ENCODE measurements at regions not wholly inside any gene's neighbourhood (a gene's known extent, or its start where the extent isn't known, plus 50 kb on each side); places are given as distances from the start of the nearest gene placed in this dataset.

DNA sequence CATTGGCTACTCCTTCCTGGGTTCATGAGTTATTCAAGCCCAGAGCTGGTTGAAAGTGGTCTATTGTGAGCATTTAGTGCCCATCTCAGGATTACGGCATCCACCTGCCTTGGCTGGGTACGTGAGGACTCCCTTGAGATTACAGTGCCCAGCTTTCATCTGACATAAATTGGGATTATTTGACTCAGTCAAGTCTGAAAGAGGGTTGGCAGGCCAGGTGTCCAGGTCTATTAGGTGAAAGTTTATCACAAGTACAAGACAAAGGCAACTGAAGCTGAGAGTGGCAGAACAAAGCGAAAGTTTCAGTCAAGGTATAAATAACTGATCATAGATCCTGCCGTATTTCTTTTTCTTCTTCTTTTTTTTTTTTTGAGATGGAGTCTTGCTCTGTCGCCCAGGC is 84.6 kb upstream of the ATF7IP start:
- DNase-seq: no peak

DNA sequence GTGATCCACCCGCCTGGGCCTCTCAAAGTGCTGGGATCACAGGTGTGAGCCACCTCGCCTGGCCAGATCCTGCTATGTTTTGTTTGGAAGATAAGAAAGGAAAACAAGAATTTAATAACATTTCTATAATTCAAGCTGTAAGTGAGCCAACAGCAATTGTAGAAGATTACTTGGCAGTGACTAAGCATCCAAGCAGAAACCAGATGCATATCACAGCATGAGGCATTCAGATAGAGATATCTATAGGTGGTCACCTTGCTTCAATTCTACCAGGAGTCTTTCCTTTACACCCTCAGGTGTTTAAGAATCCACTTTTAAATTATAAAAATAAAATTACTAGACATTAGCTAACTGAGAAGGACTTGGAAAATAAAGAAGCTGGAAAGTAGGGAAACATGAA is 83.9 kb upstream of the ATF7IP start:
- DNase-seq: no peak

DNA sequence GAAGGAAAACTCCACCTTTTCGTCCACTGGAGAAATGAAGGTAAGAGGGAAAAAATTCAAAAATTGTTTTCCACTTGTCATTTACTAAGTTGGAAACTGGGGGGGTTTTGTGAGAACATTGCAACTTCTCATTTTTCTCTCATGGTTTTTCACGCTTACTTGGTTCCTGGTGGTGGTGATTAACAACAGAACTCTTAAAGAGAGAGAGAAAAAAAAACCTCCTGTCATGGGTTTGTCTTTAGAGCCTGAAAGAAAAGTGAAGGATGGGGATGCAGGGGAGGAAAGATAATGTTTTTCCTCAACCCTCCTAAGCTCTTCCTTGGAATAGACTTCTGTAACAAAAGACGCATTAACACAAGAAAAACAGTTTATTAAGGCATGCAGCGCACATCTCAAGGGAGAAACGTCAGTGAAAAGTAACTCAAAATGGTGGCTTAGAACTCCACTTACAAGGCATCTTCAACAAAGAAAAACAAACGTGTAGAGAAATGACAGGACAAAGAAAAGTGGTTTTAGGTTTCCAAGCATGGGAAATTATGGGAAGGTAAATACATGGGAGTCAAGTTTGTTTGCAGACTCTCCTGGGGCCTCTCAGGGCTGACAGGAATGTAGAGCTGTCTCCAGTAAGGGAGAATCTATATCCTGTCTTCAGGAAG is 81.9 kb upstream of the ATF7IP start:
- peak in 1 of 4 experiments; percentile 17 for DNase-seq

DNA sequence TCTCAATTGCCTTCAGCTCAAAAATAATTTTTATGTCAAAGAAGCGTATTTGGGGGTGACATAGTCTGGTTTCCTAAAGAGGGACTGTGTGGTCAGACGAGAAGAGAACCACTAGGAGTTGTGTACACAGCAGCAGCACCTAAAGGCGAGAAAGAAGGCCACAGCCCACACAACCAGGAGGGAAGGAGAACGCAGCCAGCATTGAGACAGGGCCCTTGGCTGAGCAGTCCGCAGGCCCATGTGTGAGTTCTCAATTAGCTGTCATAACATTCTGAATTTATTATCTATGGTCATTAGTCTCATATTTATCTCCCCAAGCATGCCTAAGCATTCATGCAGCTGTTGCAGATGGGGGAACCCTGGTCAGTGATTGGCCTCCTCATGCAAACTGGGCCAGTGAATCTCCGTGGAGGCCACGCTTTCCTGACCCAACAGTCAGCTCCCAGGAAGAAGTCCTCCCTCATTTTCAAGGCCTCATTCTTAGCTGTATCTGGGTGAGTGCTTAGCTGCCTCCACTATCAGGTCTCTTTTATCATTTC is 81.2 kb upstream of the ATF7IP start:
- no peak for DNase-seq

GRCh38 chr12:14289601-14290000 is 75.9 kb upstream of the ATF7IP start:
- DNase-seq: peak in 1 of 4 experiments; percentile 27

DNA sequence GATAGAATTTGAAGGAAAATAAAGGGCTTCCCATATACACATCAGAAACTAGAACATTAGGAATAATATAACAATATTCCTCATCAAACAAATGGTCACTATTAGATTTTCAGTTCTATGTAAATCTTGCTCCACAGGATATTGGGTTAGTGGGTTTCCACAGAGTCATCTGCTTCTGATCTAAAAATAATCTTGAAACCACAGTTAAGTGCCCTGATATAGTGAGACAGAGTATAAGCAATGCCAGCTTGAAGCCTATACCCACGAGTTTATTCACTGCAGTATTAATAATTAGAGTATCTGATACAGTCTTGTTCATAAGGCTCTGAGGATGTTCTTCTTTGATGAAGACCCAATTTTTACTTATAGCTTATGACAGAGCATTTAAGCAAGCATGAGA is 74.5 kb upstream of the ATF7IP start:
- DNase-seq: peak in 1 of 4 experiments; percentile 4

- peak in 3 of 4 experiments; percentile 13 to 50 (median 23) for DNase-seq
These were observed 61.8 kb upstream of the ATF7IP start for GRCh38 chr12:14303661-14304155.

- peak in 1 of 4 experiments; percentile 10 for DNase-seq
These were observed 58.5 kb upstream of the ATF7IP start for GRCh38 chr12:14307004-14307403.

DNA sequence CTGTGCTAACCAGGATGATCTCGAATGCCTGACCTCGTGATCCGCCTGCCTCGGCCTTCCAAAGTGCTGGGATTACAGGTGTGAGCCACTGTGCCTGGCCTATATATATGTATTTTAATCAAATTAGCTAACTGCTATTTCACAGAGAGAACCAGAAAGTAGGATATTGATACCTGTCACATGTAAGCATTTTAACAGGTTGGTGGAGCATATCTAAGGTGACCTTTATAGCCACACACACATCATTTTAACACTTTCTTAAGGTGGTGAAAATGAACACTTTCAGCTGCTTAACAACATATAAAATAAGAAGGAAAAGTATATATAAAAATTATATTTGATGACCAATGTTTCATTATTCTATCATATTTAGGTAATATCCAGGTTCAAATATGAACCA is 57.0 kb upstream of the ATF7IP start:
- no peak for DNase-seq

DNA sequence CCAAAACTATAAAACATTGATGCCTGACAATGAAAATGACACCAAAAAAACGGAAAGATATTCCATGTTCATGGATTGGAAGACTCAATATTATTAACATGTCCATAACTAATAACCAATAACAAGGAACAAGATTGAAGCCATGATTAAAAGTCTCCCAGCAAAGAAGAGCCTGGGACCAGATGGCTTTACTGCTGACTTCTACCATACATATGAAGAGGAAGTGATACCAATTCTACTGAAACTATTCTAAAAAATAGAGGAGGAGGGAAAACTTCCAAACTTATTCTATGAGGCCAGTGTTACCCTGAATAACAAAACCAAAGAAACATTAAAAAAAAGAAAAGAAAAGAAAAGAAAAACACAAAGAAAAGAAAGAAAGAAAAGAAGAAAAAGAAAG is 54.6 kb upstream of the ATF7IP start:
- DNase-seq: peak in 3 of 4 experiments; percentile 12 to 44 (median 40)

DNA sequence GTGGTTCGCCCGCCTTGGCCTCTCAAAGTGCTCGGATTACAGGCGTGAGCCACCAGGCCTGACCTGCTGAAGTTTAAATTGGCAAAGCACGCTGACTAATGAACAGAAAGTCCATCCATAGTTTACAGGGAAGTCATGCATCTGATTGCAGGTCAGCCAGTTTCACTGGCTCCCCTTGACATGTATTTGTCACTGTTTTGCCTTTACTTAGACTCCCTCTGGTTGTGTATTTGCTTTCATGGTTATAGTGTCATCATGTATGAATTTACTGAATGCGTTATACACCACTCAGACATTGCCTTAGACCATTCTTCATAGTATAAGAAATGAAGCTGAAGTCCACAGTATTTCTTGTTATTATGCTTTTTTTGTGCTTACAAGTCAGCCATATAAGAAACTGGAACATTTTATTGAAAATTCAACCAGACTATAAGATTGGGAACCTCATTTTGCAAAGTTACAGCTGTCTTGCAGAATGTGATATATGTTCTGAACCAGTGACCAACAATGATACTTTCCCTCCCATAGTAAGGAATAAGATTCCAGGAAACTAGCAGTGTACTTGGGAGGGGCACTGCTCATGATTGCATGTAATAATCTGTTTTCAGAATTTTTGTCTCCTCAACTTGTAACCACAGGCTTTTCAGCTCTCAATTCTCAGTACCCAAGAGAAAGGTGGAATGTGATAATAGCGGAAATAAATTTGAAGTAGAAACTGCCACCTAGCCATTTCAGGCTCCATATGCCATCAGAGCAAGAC is 51.9 kb upstream of the ATF7IP start:
- DNase-seq: no peak

- peak; percentile 58 to 85 (median 72) for DNase-seq
These were observed 50.7 kb upstream of the ATF7IP start for GRCh38 chr12:14314801-14315200.

DNA sequence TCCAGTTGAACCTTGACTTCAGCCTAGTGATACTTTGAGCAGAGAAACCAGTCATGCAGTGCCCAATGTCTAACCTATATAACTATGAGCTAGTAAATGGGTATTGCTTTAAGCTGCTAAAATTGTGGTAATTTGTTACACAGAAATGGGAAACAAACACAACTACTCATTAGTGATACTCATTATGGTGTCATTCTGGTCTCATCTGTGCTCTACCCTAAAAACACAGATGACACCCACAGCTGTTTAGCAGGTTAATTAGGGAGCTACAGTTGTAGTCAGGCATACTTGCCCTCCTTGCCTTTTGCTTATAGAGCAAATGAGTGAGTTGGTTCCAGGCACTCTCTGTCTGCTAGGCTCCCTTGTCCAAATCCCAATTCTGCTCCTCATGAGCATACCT is 50.0 kb upstream of the ATF7IP start:
- no peak for DNase-seq
